Adrenal gland (tissue), 9 donors: ENCODE measurements at regions not wholly inside any gene's neighbourhood (a gene's known extent, or its start where the extent isn't known, plus 50 kb on each side); places are given as distances from the start of the nearest gene placed in this dataset.

ENCODE experiments used
- DNase-seq, 7 donors: peaks; one replicate each; pipeline ENCODE4 v3.0.0-alpha.2; 2019 to 2020
- H3K27ac ChIP-seq, 5 donors: fragments of 200-600 bp; sonication (generic) in 4 of 5; 1 replicate in 3 of 5; 2 replicates in 2 of 5; pipeline versions ENCODE4 v1.5.1 to v1.8.0; 2016 to 2020; ENCODE audit warnings: mild to moderate bottlenecking in 1 of 5
- H3K27me3 ChIP-seq: fragments of 200-600 bp; 2 replicates; pipeline ENCODE4 v1.8.0; 2021
- H3K36me3 ChIP-seq, 2 donors: fragments of 200-600 bp; replicated peaks in 1 of 2; 1 replicate in 1 of 2; 2 replicates in 1 of 2; pipeline versions ENCODE4 v1.5.1 to v1.8.0; 2018 to 2022
- H3K4me1 ChIP-seq, 2 donors: fragments of 200-600 bp; replicated peaks in 1 of 2; 1 replicate in 1 of 2; 2 replicates in 1 of 2; pipeline versions ENCODE4 v1.5.1 to v1.8.0; 2018 to 2021
- H3K4me3 ChIP-seq, 4 donors: fragments of 200-600 bp; sonication (generic) in 3 of 4; one replicate each; pipeline ENCODE4 v1.5.1; 2016 to 2018
- H3K9me3 ChIP-seq, 3 donors: fragments of 200-600 bp; sonication (generic) in 1 of 3; replicated peaks in 1 of 3; 1 replicate in 2 of 3; 2 replicates in 1 of 3; pipeline versions ENCODE4 v1.5.1 to v1.8.0; 2016 to 2021
- CTCF ChIP-seq, 6 experiments: fragments of 450-650 bp in 4 of 6; fragments of 200-600 bp in 2 of 6; sonication (generic) in 1 of 6; IDR thresholded peaks; 1 replicate in 5 of 6; 2 replicates in 1 of 6; pipeline versions ENCODE4 v1.5.1 to v1.8.0; 2016 to 2021; ENCODE audit warnings: antibody characterized with exemption in 6 of 6, mild to moderate bottlenecking in 2 of 6, moderate library complexity in 1 of 6
- POLR2A ChIP-seq, 2 donors: fragments of 450-650 bp; IDR thresholded peaks; one replicate each; pipeline ENCODE4 v1.6.1; 2017; ENCODE audit warnings: antibody characterized with exemption in 2 of 2, mild to moderate bottlenecking in 2 of 2, moderate library complexity in 1 of 2
- WGBS, 4 donors: extraction: QIAGEN DNeasy Blood & Tissue Kit in 2 of 4; methylation state at CpG; one replicate each; pipeline versions ENCODE4 v1.1.5 to v1.1.7; 2013 to 2017; 5-methylcytosine and 5-hydroxymethylcytosine counted together
- intact Hi-C, 2 donors: fragments of 100-400 bp; cut with DNase I; formaldehyde crosslinking; loops; one replicate each; pipeline versions ENCODE4 v1.14.1 to v1.15.0; 2022 to 2023
- donor health status: healthy with polysubstance abuse.
- donor health status: Bipolar disorder and iron deficiency.
- donor health status: DM: yes; HTN: yes; CAD: no.
- donor health status: DM: no; HTN: no; CAD: no.
- donor health status: DM: no; HTN: no; CAD: no.

GRCh38 chr4:128660361-128661215 is 148.9 kb upstream of the JADE1 start:
- DNase-seq, result peak in 6 of 7 donors; percentile 44 to 69 (median 58)
- H3K36me3 ChIP-seq, result no peaks in the 10 kb centered on the region
- no peak for TF ChIP-seq POLR2A (IDR thresholded peaks at IDR 0.05)
- TF ChIP-seq CTCF (IDR thresholded peaks at IDR 0.05), result no peak
- no peaks in the 10 kb centered on the region for H3K9me3 ChIP-seq
- WGBS, 4 donors, result 45 to 65% (median 52%) methylated on average over 3 of the region's 3 CpGs
- H3K27ac ChIP-seq, result peak overlapping the region; percentile 41 to 80 (median 48)
- intact Hi-C loops, result no loop called here
- H3K27me3 ChIP-seq, result no peaks in the 10 kb centered on the region
- no peak overlapping the region for H3K4me3 ChIP-seq
- H3K4me1 ChIP-seq, result peaks cover 20 to 28% of the 10 kb centered on the region in 2 donors

DNA sequence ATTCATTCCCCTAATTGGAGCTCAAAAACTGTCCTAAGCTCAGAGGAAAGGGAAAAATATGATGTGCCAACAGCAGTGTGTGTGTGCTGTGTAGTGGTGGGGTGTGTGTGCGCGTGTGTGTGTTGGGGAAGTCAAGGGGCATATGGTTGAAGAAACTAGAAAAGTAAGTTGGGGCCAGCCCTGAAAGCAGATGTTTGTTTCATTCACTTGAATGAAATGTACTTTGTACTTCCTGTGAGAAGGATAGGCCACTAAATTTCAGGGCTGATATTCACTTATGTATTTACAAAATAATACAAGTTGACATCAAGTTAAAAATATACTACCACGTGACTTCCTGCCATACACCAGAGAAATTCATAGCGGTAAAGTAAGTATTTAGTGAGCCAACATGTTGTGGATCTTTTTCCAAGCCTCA is 151.3 kb upstream of the JADE1 start:
- Histone ChIP-seq H3K4me1 (peaks cover 20 to 28% of the 10 kb centered on the region in 2 donors), H3K9me3 (peaks cover 0 to 3% (median 0%) of the 10 kb centered on the region in 3 donors), H3K27me3 (no peaks in the 10 kb centered on the region), H3K27ac (peak overlapping the region in 2 of 5 donors; percentile 33 to 50), H3K4me3 (no peak overlapping the region), H3K36me3 (no peaks in the 10 kb centered on the region)
- DNase-seq, result no peak
- whole genome bisulfite sequencing, 4 donors, result 59 to 71% (median 66%) methylated on average over 4 of the region's 4 CpGs
- intact Hi-C loops, result no loop called here
- TF ChIP-seq CTCF (IDR thresholded peaks at IDR 0.05), result no peak
- TF ChIP-seq POLR2A (IDR thresholded peaks at IDR 0.05), result no peak

DNA sequence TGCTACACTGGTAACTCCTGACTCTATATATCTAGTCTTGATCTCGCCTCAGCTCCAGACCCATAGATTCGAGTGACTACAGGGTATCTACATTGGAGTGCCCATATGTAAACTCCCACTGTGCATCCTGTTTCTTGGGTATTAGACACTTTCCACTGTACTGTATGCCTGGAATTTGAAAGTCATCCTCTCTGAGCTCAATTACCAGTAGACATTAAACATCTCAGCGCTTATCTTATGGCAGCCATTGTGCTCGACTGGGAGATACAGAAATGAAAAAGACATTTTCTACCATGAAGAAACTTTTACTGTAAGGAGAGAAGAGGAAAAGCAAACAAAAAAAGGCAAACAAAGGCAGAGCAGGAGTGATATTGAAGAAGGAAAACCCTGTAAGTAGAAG is 151.9 kb upstream of the JADE1 start:
- Histone ChIP-seq H3K4me3 (no peak overlapping the region), H3K36me3 (no peaks in the 10 kb centered on the region), H3K4me1 (peaks cover 20 to 28% of the 10 kb centered on the region in 2 donors), H3K9me3 (peaks cover 0 to 3% (median 0%) of the 10 kb centered on the region in 3 donors), H3K27me3 (no peaks in the 10 kb centered on the region), H3K27ac (peak overlapping the region in 1 of 5 donors; percentile 50)
- no peak for DNase-seq
- no peak for TF ChIP-seq CTCF (IDR thresholded peaks at IDR 0.05)
- no peak for TF ChIP-seq POLR2A (IDR thresholded peaks at IDR 0.05)
- intact Hi-C loops, result no loop called here
- 92 to 97% (median 94%) methylated on average over 4 of the region's 4 CpGs for WGBS, 4 donors

- DNase-seq, result no peak
- H3K27me3 ChIP-seq, result no peaks in the 10 kb centered on the region
- TF ChIP-seq CTCF (IDR thresholded peaks at IDR 0.05), result no peak
- TF ChIP-seq POLR2A (IDR thresholded peaks at IDR 0.05), result no peak
- H3K4me3 ChIP-seq, result no peak overlapping the region
- peak overlapping the region in 2 of 5 donors; percentile 4 to 57 for H3K27ac ChIP-seq
- H3K4me1 ChIP-seq, result peaks cover 2% of the 10 kb centered on the region in 2 donors
- intact Hi-C loops, result no loop called here
- no peaks in the 10 kb centered on the region for H3K36me3 ChIP-seq
- 78 to 90% (median 81%) methylated on average over 3 of the region's 3 CpGs for WGBS, 4 donors
- peaks cover 0 to 3% (median 0%) of the 10 kb centered on the region in 3 donors for H3K9me3 ChIP-seq
Measured at GRCh38 chr4:128654465-128654864, 155.0 kb upstream of the JADE1 start.
